Neuronal stem cell (in vitro differentiated cells): ENCODE measurements at regions not wholly inside any gene's neighbourhood (a gene's known extent, or its start where the extent isn't known, plus 50 kb on each side); places are given as distances from the start of the nearest gene placed in this dataset.

ENCODE experiments used
- DNase-seq: peaks from one replicate; pipeline ENCODE4 v3.0.0-alpha.2; 2013; ENCODE audit warnings: low spot score
- H2AFZ ChIP-seq: one replicate; pipeline ENCODE4 v1.6.1; 2013; ENCODE audit warnings: mild to moderate bottlenecking, low read length, inconsistent platforms
- H2AK5ac ChIP-seq: 2 replicates; pipeline ENCODE4 v1.6.1; 2013; ENCODE audit warnings: low read depth, mild to moderate bottlenecking, inconsistent platforms, low read length, moderate library complexity, mixed read lengths
- H2BK120ac ChIP-seq: 2 replicates; pipeline ENCODE4 v1.6.1; 2013; ENCODE audit warnings: low read depth, mild to moderate bottlenecking, inconsistent platforms, low read length, moderate library complexity, mixed read lengths
- H2BK12ac ChIP-seq: one replicate; pipeline ENCODE4 v1.6.1; 2013; ENCODE audit warnings: low read length, inconsistent platforms
- H2BK15ac ChIP-seq: 2 replicates; pipeline ENCODE4 v1.6.1; 2013; ENCODE audit warnings: mild to moderate bottlenecking, low read length, inconsistent platforms, mixed read lengths
- H2BK5ac ChIP-seq: one replicate; pipeline ENCODE4 v1.6.1; 2013; ENCODE audit warnings: inconsistent platforms, mild to moderate bottlenecking, low read length, moderate library complexity
- H3K14ac ChIP-seq: one replicate; pipeline ENCODE4 v1.6.1; 2013; ENCODE audit warnings: low read length, inconsistent platforms
- H3K18ac ChIP-seq: 2 replicates; pipeline ENCODE4 v1.6.1; 2013; ENCODE audit warnings: low read length, inconsistent platforms
- H3K23ac ChIP-seq: 2 replicates; pipeline ENCODE4 v1.6.1; 2013; ENCODE audit warnings: low read depth, mild to moderate bottlenecking, mixed read lengths, low read length, inconsistent platforms; ENCODE audit not compliant: poor library complexity
- H3K27ac ChIP-seq: replicated peaks from 3 replicates; pipeline ENCODE4 v1.5.1; 2013; ENCODE audit warnings: low read length, inconsistent platforms
- H3K27me3 ChIP-seq, 3 experiments: 2 replicates each; pipeline ENCODE4 v1.6.1; 2013; ENCODE audit warnings: low read length in 3 of 3, mild to moderate bottlenecking in 2 of 3, inconsistent platforms in 1 of 3, low read depth in 1 of 3, mixed read lengths in 1 of 3, moderate library complexity in 1 of 3; ENCODE audit not compliant: control insufficient read depth in 3 of 3, insufficient read depth in 3 of 3
- H3K36me3 ChIP-seq, 2 donors: replicated peaks in 1 of 2; 2 replicates each; pipeline ENCODE4 v1.6.1; 2013; ENCODE audit warnings: low read length in 2 of 2; ENCODE audit not compliant: control insufficient read depth in 2 of 2, insufficient read depth in 2 of 2
- H3K4ac ChIP-seq: 2 replicates; pipeline ENCODE4 v1.6.1; 2013; ENCODE audit warnings: inconsistent platforms, mild to moderate bottlenecking, low read length, moderate library complexity
- H3K4me1 ChIP-seq, 2 donors: 1 replicate in 1 of 2; 2 replicates in 1 of 2; pipeline ENCODE4 v1.6.1; 2013; ENCODE audit warnings: low read length in 2 of 2, low read depth in 1 of 2; ENCODE audit not compliant: control insufficient read depth in 2 of 2, insufficient read depth in 1 of 2
- H3K4me2 ChIP-seq: one replicate; pipeline ENCODE4 v1.6.1; 2013; ENCODE audit warnings: mild to moderate bottlenecking, low read length, inconsistent platforms; ENCODE audit not compliant: insufficient read depth, poor library complexity, severe bottlenecking
- H3K4me3 ChIP-seq, 2 donors: 2 replicates each; pipeline ENCODE4 v1.5.1; 2013; ENCODE audit warnings: low read length in 2 of 2, mild to moderate bottlenecking in 2 of 2, inconsistent platforms in 1 of 2, moderate library complexity in 1 of 2
- H3K79me1 ChIP-seq: one replicate; pipeline ENCODE4 v1.6.1; 2013; ENCODE audit warnings: low read depth, mild to moderate bottlenecking, inconsistent platforms, low read length, moderate library complexity
- H3K9ac ChIP-seq: one replicate; pipeline ENCODE4 v1.6.1; 2013; ENCODE audit warnings: mild to moderate bottlenecking, low read depth, low read length, inconsistent platforms; ENCODE audit not compliant: poor library complexity
- H3K9me3 ChIP-seq, 2 donors: replicated peaks in 1 of 2; 2 replicates each; pipeline versions ENCODE3 to v1.6.1; 2013; ENCODE audit warnings: low read length in 2 of 2, mild to moderate bottlenecking in 2 of 2, inconsistent platforms in 1 of 2, low read depth in 1 of 2, mixed read lengths in 1 of 2, moderate library complexity in 1 of 2; ENCODE audit not compliant: control insufficient read depth in 2 of 2, insufficient read depth in 1 of 2
- H4K8ac ChIP-seq: one replicate; pipeline ENCODE4 v1.6.1; 2013; ENCODE audit warnings: low read depth, mild to moderate bottlenecking, inconsistent platforms, low read length, moderate library complexity
- H4K91ac ChIP-seq: one replicate; pipeline ENCODE4 v1.6.1; 2013; ENCODE audit warnings: low read length, low read depth, mild to moderate bottlenecking, inconsistent platforms; ENCODE audit not compliant: poor library complexity
- WGBS, 2 donors: extraction: QIAGEN DNeasy Blood & Tissue Kit; methylation state at CpG; one replicate each; pipeline ENCODE4 v1.1.7; 2013; ENCODE audit warnings: missing lambda C conversion rate in 2 of 2, mixed read lengths in 1 of 2; ENCODE audit not compliant: insufficient read length in 2 of 2, insufficient replicate concordance in 1 of 2; ENCODE audit errors: extremely low coverage in 2 of 2; 5-methylcytosine and 5-hydroxymethylcytosine counted together

GRCh38 chr4:28357990-28358389 lies 1497.3 kb downstream of the STIM2 start:
- no peak overlapping the region for H4K8ac ChIP-seq
- no peaks in the 10 kb centered on the region for H3K36me3 ChIP-seq
- no peak overlapping the region for H2BK15ac ChIP-seq
- DNase-seq, result peak; percentile 21
- H2BK120ac ChIP-seq, result no peak overlapping the region
- H3K23ac ChIP-seq, result no peak overlapping the region
- no peak overlapping the region for H3K27ac ChIP-seq
- no peak overlapping the region for H3K4ac ChIP-seq
- H3K14ac ChIP-seq, result no peak overlapping the region
- H3K18ac ChIP-seq, result no peak overlapping the region
- H2BK12ac ChIP-seq, result no peak overlapping the region
- no peaks in the 10 kb centered on the region for H3K27me3 ChIP-seq
- H3K79me1 ChIP-seq, result no peaks in the 10 kb centered on the region
- peaks cover 0 to 3% of the 10 kb centered on the region in 2 donors for H3K4me1 ChIP-seq
- no CpG with 5 or more reads among the region's 4 CpGs for WGBS, 2 donors
- no peak overlapping the region for H3K9ac ChIP-seq
- H3K4me2 ChIP-seq, result no peak overlapping the region
- H4K91ac ChIP-seq, result no peak overlapping the region
- H3K9me3 ChIP-seq, result no peaks in the 10 kb centered on the region
- H2AK5ac ChIP-seq, result no peak overlapping the region
- H2BK5ac ChIP-seq, result no peak overlapping the region
- no peak overlapping the region for H2AFZ ChIP-seq
- no peak overlapping the region for H3K4me3 ChIP-seq

- Histone ChIP-seq H3K4me2 (no peak overlapping the region), H2AFZ (no peak overlapping the region), H2BK120ac (no peak overlapping the region), H3K27ac (no peak overlapping the region), H3K27me3 (no peaks in the 10 kb centered on the region), H2BK15ac (no peak overlapping the region), H3K18ac (no peak overlapping the region), H3K4me1 (peaks cover 0 to 3% of the 10 kb centered on the region in 2 donors), H3K4me3 (no peak overlapping the region), H3K79me1 (no peaks in the 10 kb centered on the region), H2AK5ac (no peak overlapping the region), H3K14ac (no peak overlapping the region), H3K23ac (no peak overlapping the region), H2BK5ac (no peak overlapping the region), H2BK12ac (no peak overlapping the region), H3K9me3 (no peaks in the 10 kb centered on the region), H4K8ac (no peak overlapping the region), H3K36me3 (no peaks in the 10 kb centered on the region), H3K4ac (no peak overlapping the region), H3K9ac (no peak overlapping the region), H4K91ac (no peak overlapping the region)
- DNase-seq, result no peak
- WGBS, 2 donors, result no CpG with 5 or more reads among the region's 2 CpGs
Measured at GRCh38 chr4:28358606-28359005, 1498.0 kb downstream of the STIM2 start.

- Histone ChIP-seq H2AFZ (no peak overlapping the region), H3K4ac (no peak overlapping the region), H4K91ac (no peak overlapping the region), H3K36me3 (no peaks in the 10 kb centered on the region), H3K79me1 (no peaks in the 10 kb centered on the region), H3K27me3 (no peaks in the 10 kb centered on the region), H3K14ac (no peak overlapping the region), H2BK120ac (no peak overlapping the region), H3K9ac (no peak overlapping the region), H2BK15ac (no peak overlapping the region), H3K18ac (no peak overlapping the region), H4K8ac (no peak overlapping the region), H3K4me2 (no peak overlapping the region), H3K4me1 (no peaks in the 10 kb centered on the region), H2BK12ac (no peak overlapping the region), H3K27ac (no peak overlapping the region), H3K4me3 (no peak overlapping the region), H3K23ac (no peak overlapping the region), H2AK5ac (no peak overlapping the region), H2BK5ac (no peak overlapping the region), H3K9me3 (no peaks in the 10 kb centered on the region)
- no CpG with 5 or more reads among the region's 2 CpGs for WGBS, 2 donors
- DNase-seq, result no peak
Measured at GRCh38 chr4:28360681-28361080, 1500.0 kb downstream of the STIM2 start.

GRCh38 chr4:28362169-28362568 lies 1501.5 kb downstream of the STIM2 start:
- no peak overlapping the region for H2AFZ ChIP-seq
- no peaks in the 10 kb centered on the region for H3K79me1 ChIP-seq

More at GRCh38 chr4:28362169-28362568, 1501.5 kb downstream of the STIM2 start:
- H2BK12ac ChIP-seq, result no peak overlapping the region
- no peak overlapping the region for H4K91ac ChIP-seq
- H3K27ac ChIP-seq, result no peak overlapping the region
- WGBS, 2 donors, result no CpG with 5 or more reads among the region's 4 CpGs
- H3K18ac ChIP-seq, result no peak overlapping the region
- no peaks in the 10 kb centered on the region for H3K36me3 ChIP-seq
- H3K4me1 ChIP-seq, result peaks cover 1 to 2% of the 10 kb centered on the region in 2 donors
- no peak overlapping the region for H2BK120ac ChIP-seq
- no peaks in the 10 kb centered on the region for H3K9me3 ChIP-seq
- no peak for DNase-seq
- no peak overlapping the region for H4K8ac ChIP-seq
- no peak overlapping the region for H3K4me3 ChIP-seq
- no peak overlapping the region for H2AK5ac ChIP-seq
- no peak overlapping the region for H2BK5ac ChIP-seq
- no peak overlapping the region for H3K9ac ChIP-seq
- no peak overlapping the region for H3K4ac ChIP-seq
- H2BK15ac ChIP-seq, result no peak overlapping the region
- no peaks in the 10 kb centered on the region for H3K27me3 ChIP-seq
- H3K4me2 ChIP-seq, result no peak overlapping the region
- no peak overlapping the region for H3K23ac ChIP-seq
- no peak overlapping the region for H3K14ac ChIP-seq
